Frontal cortex (tissue), 3 donors: ENCODE measurements at regions not wholly inside any gene's neighbourhood (a gene's known extent, or its start where the extent isn't known, plus 50 kb on each side); places are given as distances from the start of the nearest gene placed in this dataset.

Source experiments
- DNase-seq, 2 donors: peaks; one replicate each; pipeline ENCODE4 v3.0.0; 2012; ENCODE audit warnings: low spot score in 2 of 2
- FAIRE-seq: peaks from 2 replicates; lab custom pipeline; 2012; peaks lifted over from hg19 to GRCh38; lab: Jason Lieb, UNC
- donor health status: control.
- donor health status: control.
- donor health status: control.

- DNase-seq (no peak), FAIRE-seq (no peak)
Observed at GRCh38 chr6:6923605-6924004, 184.2 kb upstream of the RREB1 start.

DNA sequence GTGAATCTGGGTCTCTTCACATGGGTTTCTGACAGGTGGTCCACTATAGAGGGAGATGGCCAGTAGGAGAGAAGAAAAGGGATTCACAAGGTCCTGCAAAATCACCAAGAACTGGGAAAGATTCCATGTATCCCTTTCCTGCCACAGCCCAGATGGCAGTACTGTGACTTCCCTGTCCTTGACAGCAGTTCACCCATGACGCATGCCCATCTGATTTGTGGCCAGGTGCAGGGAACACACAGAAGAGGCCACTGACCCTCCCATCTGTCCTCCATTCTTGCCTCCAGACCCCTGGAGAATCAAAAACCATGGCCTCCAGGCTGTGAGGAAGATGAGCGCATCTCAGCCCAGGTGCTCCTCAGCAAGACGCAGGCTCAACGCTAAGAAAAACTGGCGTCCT, 183.1 kb upstream of the RREB1 start:
- no peak for FAIRE-seq
- no peak for DNase-seq

DNA sequence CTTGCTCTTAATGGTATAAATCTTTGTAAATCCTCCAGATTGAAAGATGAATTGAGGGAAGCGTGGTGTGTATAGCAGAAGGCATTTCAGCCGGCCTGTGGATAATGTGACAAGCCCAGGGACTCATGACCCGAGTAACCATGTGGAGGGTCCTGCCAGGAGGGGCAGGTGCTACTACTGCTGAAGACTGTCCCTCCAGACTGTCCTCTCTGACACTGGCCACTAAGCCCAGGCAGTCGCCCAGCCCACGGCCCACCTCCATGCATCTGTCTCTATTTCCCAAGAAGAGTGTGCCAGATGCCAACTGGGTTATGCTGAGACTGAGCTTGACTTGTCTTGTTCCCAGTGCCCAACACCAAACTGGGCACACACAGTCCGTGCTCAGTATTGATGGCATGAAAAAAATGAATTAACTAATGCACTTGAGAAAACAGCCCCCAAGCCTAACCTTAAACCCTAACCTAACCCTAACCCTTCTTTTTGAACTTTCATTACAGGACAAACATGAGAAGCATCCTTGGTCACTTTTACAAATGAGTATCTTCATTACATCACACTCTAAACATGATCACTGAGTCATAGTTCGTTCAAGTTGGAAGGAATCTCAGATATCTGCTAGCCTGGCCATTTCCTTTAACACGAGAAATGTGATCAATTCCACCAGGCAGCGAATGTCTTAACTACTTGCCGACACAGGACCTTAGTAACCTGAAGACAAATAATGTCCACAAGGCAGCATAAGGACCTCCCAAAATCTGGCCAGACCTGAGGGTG, 182.2 kb upstream of the RREB1 start:
- no peak for FAIRE-seq

DNA sequence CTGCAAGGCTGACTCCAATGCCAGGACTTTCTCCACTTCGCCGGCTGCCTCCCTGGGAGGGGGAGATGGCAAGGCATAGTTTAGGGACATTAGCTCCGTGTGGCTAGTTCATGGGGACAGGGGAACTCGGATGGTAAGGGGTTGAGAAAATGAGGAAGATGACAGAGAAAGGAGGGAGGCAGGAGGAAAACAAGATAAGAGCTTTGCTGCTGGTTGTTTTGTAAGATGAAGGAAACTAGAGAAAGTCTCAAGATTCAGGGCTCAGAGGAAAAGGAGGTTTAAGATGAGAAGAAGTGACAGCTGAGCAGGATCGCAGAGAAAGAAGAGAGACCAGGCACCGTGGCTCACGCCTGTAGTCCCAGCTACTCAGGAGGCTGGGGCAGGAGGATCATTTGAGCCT, 180.9 kb upstream of the RREB1 start:
- no peak for FAIRE-seq
- no peak for DNase-seq

More for the DNA sequence above, 182.2 kb upstream of the RREB1 start:
- DNase-seq: no peak

DNA sequence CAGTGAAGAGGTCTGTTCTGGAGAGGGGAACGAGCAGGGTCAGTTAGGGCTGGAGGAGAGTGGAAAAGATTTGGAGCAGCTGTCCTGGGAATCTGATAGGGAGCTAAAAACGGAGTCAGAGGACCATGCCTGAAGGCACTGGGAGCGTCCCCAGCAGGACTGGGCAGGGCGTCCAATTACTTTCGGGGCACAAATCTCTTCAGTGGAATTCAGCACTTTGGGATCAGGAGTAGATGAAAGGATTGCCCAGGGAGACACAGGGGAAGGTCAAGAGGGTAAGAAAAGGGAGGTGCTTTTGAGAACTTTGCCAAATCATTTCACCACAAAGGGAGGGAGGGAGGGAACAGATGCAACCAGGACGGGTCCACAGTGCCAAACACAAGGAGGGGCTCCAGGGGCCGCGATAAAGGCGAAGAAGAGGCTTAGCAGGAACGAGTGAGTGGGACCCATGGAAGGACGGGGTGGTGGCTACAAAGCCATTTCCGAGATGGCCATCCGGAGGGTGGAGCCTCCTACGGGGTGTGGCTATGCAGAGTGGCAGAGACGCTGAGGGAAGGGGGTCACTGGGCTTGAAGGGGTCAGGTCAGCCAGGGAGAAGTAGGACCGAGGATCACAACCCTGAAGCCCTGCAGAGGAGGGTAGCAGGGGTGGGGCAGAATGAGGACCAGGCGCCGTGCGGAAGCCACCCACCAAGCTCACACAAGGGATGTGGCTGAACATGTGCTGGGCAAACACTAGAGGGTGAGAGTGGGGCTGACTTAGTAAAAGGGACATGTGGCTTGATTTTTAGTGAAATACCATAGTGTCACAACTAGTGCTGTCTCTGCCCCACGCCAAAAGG, 180.0 kb upstream of the RREB1 start:
- FAIRE-seq (no peak), DNase-seq (no peak)

- FAIRE-seq: no peak
Observed at GRCh38 chr6:6930223-6930880, 177.4 kb upstream of the RREB1 start.

GRCh38 chr6:6931071-6932025, 176.4 kb upstream of the RREB1 start:
- DNase-seq: no peak

More at GRCh38 chr6:6930223-6930880, 177.4 kb upstream of the RREB1 start:
- no peak for DNase-seq

GRCh38 chr6:6932341-6932740, 175.4 kb upstream of the RREB1 start:
- DNase-seq (no peak), FAIRE-seq (no peak)

More at GRCh38 chr6:6931071-6932025, 176.4 kb upstream of the RREB1 start:
- no peak for FAIRE-seq

DNA sequence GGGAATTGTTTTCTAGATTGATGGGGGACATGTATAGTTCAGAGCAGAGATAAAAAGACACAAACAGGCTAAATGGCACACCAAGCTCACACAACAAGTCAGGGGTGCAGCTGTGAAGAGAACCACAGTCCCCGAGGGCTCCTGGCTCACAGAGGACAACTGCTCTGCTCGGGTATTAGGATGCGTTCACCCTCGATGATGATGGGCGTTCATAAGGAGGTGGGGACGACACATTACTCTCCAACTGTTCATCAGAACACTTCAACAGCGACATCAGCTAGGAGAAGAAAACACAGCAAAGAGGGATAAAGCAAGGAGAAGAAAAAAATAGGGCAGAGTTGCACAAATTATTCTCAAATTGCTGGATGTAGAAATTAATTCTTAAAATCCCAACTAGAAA, 174.8 kb upstream of the RREB1 start:
- FAIRE-seq: no peak
- no peak for DNase-seq

DNA sequence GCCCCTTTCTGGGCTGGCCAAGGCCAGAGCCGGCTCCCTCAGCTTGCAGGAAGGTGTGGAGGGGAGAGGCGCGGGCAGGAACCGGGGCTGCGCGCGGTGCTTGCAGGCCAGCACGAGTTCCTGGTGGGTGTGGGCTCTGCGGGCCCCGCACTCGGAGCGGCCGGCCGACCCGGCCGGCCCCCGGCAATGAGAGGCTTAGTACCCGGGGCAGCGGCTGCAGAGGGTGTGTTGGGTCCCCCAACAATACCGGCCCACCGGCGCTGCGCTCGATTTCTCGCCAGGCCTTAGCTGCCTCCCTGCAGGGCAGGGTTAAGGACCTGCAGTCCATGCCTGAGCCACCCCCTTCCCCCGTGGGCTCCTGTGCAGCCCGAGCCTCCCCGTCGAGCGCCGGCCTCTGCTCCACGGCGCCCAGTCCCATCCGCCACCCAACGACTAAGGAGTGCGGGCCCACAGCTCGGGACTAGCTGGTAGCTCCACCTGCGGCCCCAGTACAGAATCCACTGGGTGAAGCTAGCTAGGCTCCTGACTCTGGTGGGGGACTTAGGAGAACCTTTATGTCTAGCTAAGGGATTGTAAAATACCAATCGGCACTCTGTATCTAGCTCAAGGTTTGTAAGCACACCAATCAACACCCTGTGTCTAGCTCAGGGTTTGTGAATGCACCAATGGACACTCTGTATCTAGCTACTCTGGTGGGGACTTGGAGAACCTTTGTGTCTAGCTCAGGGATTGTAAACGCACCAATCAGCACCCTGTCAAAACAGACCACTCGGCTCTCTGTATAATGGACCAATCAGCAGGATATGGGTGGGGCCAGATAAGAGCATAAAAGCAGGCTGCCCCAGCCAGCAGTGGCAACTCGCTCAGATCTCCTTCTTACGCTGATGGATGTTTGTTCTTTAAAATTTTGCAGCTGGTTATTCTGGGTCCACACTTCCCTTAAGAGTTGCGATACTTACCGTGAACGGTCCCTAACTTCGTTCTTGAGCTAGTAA, 167.4 kb upstream of the RREB1 start:
- no peak for FAIRE-seq

GRCh38 chr6:6941201-6941600, 166.6 kb upstream of the RREB1 start:
- no peak for DNase-seq
- FAIRE-seq: no peak

More for the DNA sequence above, 167.4 kb upstream of the RREB1 start:
- no peak for DNase-seq

GRCh38 chr6:6942091-6942490, 165.7 kb upstream of the RREB1 start:
- FAIRE-seq: no peak
- no peak for DNase-seq

DNA sequence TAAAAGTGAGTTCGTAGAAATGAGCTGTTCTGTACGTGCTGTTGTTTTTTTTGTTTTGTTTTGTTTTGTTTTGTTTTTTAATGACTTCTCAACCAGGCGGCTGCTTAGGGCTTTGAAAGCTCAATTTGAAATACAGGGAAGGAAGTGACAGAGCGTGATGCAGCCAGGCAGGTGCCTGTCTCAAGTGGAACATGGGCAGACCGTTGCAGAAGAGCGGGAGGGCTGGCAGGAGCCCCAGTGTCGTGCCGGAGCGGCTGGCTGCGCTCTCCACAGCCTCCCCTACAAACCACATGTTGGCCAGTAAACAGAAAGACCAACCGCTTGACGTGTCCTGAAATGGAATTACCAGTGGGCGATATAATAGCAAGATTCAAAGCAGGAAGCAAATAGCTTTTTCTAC, 164.9 kb upstream of the RREB1 start:
- FAIRE-seq (no peak), DNase-seq (peak in 1 of 2 donors; percentile 35)

- DNase-seq (no peak), FAIRE-seq (no peak)
Observed at GRCh38 chr6:6943421-6943820, 164.3 kb upstream of the RREB1 start.

- no peak for DNase-seq
- no peak for FAIRE-seq
Observed at GRCh38 chr6:6946206-6947155, 161.3 kb upstream of the RREB1 start.

GRCh38 chr6:6950373-6951145, 157.2 kb upstream of the RREB1 start:
- FAIRE-seq: no peak
- DNase-seq: no peak
